Memory B cell (primary cell): ENCODE measurements at regions not wholly inside any gene's neighbourhood (a gene's known extent, or its start where the extent isn't known, plus 50 kb on each side); places are given as distances from the start of the nearest gene placed in this dataset.

ENCODE experiments used
- ATAC-seq: fragments of 150-1000 bp; cut with Tn5 transposase; 2 replicates; pipeline ENCODE4 v1.10.0; 2021; ENCODE audit warnings: low read depth, mild to moderate bottlenecking, moderate library complexity
- DNase-seq, 2 donors: peaks; one replicate each; pipeline ENCODE4 v3.0.0; 2022; ENCODE audit warnings: low spot score in 2 of 2
- H3K27ac Mint-ChIP-seq: one replicate; pipeline ENCODE4 v1.8.0; 2022; ENCODE audit warnings: mild to moderate bottlenecking, moderate library complexity, mixed read lengths
- H3K27me3 Mint-ChIP-seq: one replicate; pipeline ENCODE4 v1.8.0; 2022; ENCODE audit warnings: mixed read lengths
- H3K36me3 Mint-ChIP-seq: one replicate; pipeline ENCODE4 v1.8.0; 2022; ENCODE audit warnings: mild to moderate bottlenecking, mixed read lengths
- H3K4me1 Mint-ChIP-seq: one replicate; pipeline ENCODE4 v1.8.0; 2022; ENCODE audit warnings: mixed read lengths
- H3K4me3 Mint-ChIP-seq: one replicate; pipeline ENCODE4 v1.8.0; 2022; ENCODE audit warnings: mild to moderate bottlenecking, moderate library complexity, mixed read lengths
- H3K9me3 Mint-ChIP-seq: one replicate; pipeline ENCODE4 v1.8.0; 2022; ENCODE audit warnings: mixed read lengths

DNA sequence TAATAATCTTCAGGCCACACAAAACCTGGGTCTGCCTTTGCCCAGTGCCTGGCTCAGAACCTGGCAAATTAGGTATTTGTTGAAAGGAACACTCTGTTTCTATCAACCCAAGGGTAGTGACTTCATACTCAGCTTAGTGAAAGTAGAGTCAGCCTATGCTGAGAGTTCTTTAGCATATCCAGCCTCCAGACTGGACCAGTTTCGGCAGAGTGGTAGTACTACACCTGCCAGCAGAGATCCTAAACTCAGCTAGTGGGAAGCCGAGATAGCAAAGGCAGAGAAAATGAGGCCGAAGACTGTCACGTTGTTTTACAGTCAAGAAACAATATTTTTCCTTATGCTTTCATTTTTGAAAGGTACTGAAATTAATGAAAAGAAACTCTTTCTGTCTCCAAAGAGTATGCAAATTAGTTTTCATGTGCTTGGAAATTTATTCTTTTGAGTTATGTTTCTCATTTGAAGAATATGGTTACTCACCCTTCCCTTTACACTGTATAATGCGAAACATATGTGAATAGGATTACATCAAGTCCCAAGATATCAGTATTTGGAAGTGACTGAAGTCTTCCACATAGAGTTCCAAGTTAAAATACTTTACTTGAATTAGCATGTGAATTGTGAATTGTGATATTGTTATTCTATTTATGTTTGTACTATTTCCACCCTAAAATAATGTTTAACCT, 52.2 kb upstream of the UGP2 start:
- Mint-ChIP-seq H3K27ac (no peak overlapping the region), H3K9me3 (no peaks in the 10 kb centered on the region), H3K4me1 (no peaks in the 10 kb centered on the region), H3K27me3 (peaks cover 3% of the 10 kb centered on the region), H3K36me3 (no peaks in the 10 kb centered on the region), H3K4me3 (no peak overlapping the region)
- DNase-seq = no peak
- ATAC-seq = no peak

DNA sequence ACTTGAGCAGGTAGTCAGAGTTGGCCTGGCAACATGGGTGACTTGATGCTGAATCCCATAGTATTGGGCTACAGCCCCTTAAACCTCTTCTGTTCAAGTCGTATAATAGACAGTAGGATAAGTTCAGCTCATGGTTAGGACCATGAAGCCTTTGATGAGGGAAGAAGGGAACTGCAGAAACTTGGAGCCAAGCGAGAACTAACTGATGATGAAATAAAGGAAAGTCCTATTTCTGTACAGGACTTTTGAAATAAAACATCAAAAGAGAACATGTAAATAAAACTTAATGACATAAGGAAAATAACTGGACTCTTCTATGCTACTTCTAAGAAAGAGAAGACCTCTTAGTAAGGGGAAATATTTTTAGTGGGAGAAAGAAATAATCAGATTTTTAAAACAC, 51.2 kb upstream of the UGP2 start:
- Mint-ChIP-seq H3K27me3 (peaks cover 3% of the 10 kb centered on the region), H3K36me3 (no peaks in the 10 kb centered on the region), H3K4me3 (no peak overlapping the region), H3K9me3 (no peaks in the 10 kb centered on the region), H3K27ac (no peak overlapping the region), H3K4me1 (no peaks in the 10 kb centered on the region)
- ATAC-seq (no peak), DNase-seq (no peak)

DNA sequence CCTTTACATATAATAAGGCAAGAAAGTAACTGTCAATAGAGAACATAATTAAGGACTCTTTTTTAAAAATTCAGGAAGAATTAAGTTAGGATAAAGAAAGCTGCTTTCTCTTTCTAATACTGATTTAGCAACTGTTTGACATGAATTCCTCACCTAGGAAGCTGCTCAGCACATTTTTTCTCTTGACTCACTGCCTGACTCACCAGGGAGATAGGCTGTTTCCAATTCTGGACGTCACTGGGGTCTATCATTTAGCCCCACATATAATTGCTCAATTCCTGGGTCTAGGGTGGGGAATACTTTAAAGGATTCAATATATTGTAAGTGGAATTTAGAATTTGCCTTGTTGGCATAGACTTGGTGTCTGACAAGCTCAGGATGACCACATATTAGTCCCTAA, 50.8 kb upstream of the UGP2 start:
- no peaks in the 10 kb centered on the region for H3K4me1 Mint-ChIP-seq
- H3K27ac Mint-ChIP-seq = no peak overlapping the region
- no peaks in the 10 kb centered on the region for H3K36me3 Mint-ChIP-seq
- peaks cover 3% of the 10 kb centered on the region for H3K27me3 Mint-ChIP-seq
- ATAC-seq = no peak
- no peak for DNase-seq
- H3K9me3 Mint-ChIP-seq = no peaks in the 10 kb centered on the region
- no peak overlapping the region for H3K4me3 Mint-ChIP-seq

DNA sequence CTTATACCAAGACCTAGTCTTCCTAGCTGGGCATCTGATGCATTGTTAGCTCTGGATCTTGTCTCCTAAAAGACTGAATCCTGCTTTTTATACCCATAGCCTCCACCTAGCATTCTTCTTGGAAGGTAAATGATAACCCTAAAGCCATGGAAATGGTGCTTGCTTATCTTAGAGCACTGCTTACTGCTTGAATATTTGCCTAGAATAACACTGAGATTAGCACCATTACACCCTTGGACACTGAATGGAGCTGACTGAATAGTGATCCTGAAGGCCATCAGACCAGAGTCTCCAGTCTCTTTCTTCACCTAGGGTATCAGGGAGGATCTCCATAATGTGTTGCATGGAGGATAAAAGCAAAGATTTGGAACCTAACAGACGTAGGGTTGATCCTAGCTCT, 50.3 kb upstream of the UGP2 start:
- Mint-ChIP-seq H3K4me3 (no peak overlapping the region), H3K27ac (no peak overlapping the region), H3K36me3 (no peaks in the 10 kb centered on the region), H3K9me3 (no peaks in the 10 kb centered on the region), H3K4me1 (no peaks in the 10 kb centered on the region), H3K27me3 (peaks cover 3% of the 10 kb centered on the region)
- DNase-seq (no peak), ATAC-seq (no peak)
